SKM-1 (cell line): ENCODE measurements at regions not wholly inside any gene's neighbourhood (a gene's known extent, or its start where the extent isn't known, plus 50 kb on each side); places are given as distances from the start of the nearest gene placed in this dataset.
"Not testable (repeated sequence)": the region's sequence is repeated elsewhere in the genome, so short reads cannot be mapped to it uniquely, and the experiment has no call there.

ENCODE experiments used
- DNase-seq: peaks from one replicate; lab custom pipeline; 2025; ENCODE audit not compliant: unreplicated experiment; lab: John Stamatoyannopoulos, UW

DNA sequence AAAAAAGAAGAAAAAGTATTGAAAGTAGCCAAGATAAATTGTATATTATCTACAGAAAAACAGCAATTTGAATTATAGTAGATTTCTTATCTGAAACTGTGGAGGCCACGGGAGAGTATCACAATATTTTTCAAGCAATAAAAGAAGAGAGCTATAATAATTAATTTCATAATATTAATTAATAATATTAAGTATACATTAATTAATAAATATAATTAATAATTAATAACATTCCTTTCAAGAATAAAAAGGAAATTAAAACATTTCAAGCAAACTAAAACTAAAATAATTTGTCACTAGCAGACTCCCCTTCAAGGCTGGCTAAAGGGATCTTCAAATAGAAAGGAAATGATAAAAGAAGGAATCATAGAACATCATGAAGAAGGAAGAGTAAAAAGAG is 372.7 kb upstream of the KYNU start:
- no peak for DNase-seq

- no peak for DNase-seq
Observed at GRCh38 chr2:142502402-142502801, 371.6 kb upstream of the LRP1B start.

- no peak for DNase-seq
Observed at GRCh38 chr2:142495141-142495540, 364.3 kb upstream of the LRP1B start.

- DNase-seq: not testable (repeated sequence)
Observed at GRCh38 chr2:142489631-142490030, 358.8 kb upstream of the LRP1B start.

DNA sequence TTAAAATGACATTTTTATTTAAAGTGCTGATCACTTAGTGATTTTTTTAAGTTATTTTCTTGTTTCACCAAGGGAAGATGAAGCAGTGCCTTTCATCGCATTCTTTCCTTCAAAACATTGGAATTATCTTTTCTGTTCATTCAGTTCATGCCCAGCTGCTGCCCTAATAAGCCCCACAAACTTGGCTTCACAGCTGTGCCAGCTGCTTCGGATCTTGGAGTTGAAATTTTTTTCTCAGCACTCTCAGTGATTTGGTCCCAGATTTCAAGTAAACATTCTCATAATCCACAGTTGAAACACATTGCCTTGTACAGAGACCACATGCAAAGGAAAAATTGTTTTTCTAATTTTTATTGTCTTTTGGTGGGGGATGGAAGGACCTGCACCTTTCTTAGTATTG is 353.3 kb upstream of the LRP1B start:
- DNase-seq: no peak

DNA sequence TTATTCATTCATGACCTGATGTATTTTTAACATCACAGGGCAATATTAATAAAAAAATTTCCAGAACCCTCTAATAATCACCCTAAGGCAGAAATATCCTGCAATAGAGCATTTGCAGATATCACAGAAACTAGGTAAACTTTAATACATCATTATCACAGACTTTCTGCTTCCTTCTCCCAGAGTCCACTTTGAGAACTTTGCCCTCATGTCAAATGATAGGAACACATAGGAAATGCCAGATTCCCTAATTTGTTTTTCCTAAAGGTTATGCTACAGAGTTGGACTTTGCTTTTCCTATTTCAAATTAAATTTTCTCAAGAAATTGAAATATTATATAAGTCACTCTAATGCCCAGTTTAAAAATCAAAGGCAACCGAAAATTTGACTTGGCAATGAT is 352.8 kb upstream of the LRP1B start:
- DNase-seq: no peak

GRCh38 chr2:142478206-142478605 is 347.4 kb upstream of the LRP1B start:
- DNase-seq: no peak

DNA sequence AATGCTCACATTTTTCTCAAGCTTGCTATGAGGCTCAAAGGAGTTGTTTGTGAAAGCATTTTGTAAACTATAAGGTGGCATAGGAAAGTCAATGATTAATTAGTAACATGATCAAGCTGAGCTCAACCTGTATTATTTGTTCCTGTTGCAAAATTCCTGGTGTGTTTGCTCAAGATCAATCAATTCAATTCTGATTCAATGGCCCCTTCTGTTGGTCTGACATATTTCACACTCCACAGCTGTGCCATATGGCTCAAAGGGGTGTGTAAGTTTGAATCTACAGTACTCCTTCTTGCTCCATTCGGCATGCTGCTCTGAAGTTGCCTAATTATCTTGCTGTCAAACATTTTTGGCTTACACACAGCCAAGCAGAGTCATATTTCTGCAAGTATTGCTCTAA is 341.6 kb upstream of the LRP1B start:
- DNase-seq: no peak

GRCh38 chr2:142467321-142467720 is 336.5 kb upstream of the LRP1B start:
- no peak for DNase-seq

GRCh38 chr2:142463047-142463446 is 332.2 kb upstream of the LRP1B start:
- DNase-seq: no peak

DNA sequence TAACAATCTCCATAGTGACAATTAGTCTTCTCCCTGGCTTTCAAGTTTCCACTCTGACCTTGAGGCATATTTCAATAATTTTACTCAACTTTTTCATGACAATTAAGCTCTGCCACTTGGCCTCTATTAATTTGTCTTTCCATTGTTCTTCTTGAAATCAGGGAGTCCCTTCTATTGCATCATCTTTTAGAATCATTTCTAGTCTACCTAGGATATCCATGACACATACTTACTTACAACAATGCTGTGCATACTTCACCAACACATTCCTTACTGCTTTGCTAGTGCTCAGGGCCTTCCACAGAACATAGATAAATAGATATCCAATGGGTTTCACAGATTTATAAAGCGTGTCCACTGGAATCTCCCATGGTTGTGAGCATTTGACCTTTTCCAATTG is 331.5 kb upstream of the LRP1B start:
- DNase-seq: no peak

GRCh38 chr2:142445551-142446072 is 314.8 kb upstream of the LRP1B start:
- DNase-seq: no peak

GRCh38 chr2:142445023-142445422 is 314.2 kb upstream of the LRP1B start:
- DNase-seq: no peak

DNA sequence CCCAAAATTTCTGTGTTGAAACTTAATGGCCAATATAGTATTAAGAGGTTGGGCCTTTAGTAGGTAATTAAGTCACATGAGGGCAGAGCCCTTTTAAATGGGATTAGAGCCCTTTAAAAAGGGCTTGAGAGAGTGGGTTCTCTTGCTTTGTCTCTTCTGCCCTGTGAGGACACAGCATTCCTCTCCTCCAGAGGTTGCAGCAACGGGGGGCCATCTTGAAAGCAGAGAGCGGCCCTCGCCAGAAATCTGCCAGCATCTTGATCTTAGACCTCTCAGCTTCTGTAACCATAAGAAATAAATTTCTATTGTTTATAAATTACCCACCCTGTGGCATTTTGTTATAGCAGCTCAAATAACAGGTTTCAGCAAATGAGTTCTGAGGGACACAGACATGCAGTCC is 305.0 kb upstream of the LRP1B start:
- no peak for DNase-seq

- DNase-seq: no peak
Observed at GRCh38 chr2:142426064-142426463, 295.2 kb upstream of the LRP1B start.

- no peak for DNase-seq
Observed at GRCh38 chr2:142425551-142425950, 294.7 kb upstream of the LRP1B start.

- no peak for DNase-seq
Observed at GRCh38 chr2:142423603-142424002, 292.8 kb upstream of the LRP1B start.

DNA sequence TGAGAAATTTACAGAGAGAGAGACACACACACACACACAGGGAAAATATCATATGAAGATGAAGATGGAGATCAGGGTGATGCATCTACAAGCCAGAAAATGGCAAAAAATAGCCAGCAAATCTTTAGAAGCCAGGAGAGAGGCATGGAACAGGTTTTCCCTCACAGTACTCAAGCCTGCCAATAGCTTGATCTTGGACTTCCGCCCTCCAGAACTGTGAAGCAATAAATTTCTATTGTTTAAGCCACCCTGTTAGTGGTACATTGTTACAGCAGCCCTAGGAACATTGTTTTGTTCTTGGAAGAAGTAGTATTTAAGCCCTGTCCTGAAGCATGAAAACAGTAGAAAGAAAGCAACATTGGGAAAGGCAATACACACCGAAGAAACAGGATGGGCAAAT is 292.0 kb upstream of the LRP1B start:
- no peak for DNase-seq

GRCh38 chr2:142422041-142422440 is 291.2 kb upstream of the LRP1B start:
- no peak for DNase-seq

DNA sequence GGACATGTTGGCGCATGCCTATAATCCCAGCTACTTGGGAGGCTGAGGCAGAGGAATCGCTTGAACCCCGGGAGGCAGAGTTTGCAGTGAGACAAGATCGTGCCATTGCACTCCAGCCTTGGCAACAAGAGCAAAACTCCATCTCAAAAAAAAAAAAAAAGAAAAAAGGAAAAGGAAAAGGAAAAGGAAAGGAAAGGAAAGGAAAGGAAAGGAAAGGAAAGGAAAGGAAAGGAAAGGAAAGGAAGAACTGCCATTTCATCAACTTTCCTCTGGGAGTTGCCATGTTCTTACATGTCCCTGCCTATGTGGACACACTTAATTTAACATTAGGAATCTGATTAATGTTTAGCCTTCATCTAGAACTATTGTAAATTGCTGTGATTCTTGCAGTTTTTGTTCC is 287.9 kb upstream of the LRP1B start:
- DNase-seq: not testable (repeated sequence)

GRCh38 chr2:142416996-142417395 is 286.2 kb upstream of the LRP1B start:
- no peak for DNase-seq

DNA sequence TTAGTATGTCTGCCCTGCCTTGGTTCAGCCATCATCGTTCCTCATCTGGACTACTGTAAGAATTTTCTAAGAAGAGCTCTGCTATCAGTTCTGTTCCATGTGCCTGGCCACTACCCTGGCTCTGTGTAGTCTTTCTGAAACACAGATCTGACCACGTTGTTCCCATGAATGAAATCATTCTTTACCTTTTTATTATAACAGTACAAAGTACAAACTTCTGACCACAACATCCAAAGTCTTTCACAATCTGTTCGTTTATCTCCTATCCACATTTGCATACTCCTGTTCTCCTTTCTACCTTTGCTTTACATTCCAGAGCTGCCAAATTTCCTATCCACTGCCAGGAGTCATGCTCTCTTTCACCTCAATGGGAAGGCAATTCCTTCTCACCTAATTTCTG is 284.6 kb upstream of the LRP1B start:
- DNase-seq: no peak

GRCh38 chr2:142398212-142398611 is 267.4 kb upstream of the LRP1B start:
- DNase-seq: no peak

DNA sequence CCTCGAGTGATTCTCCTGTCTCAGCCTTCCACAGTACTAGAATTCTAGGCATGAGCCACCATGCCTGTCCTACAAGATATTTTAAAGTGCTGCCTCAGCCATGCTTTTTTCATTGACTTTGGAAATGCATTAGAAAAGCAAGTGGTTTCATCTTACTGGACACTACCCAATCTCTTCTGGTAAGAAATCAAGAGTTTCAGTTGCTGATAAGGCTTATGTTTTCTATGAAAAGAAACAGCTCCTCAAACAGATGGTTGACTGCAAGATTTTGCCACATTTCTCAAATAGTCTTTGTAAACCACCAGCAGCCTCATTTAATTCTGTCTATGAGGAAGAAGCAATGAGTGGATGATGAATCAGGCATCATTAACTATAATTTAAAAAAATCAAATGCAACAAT is 264.5 kb upstream of the LRP1B start:
- DNase-seq: no peak
